NCI-H69 (cell line): ENCODE measurements at regions not wholly inside any gene's neighbourhood (a gene's known extent, or its start where the extent isn't known, plus 50 kb on each side); places are given as distances from the start of the nearest gene placed in this dataset.

Experiments used
- DNase-seq: peaks from one replicate; lab custom pipeline; 2025; lab: John Stamatoyannopoulos, UW

GRCh38 chr4:181672751-181673150 lies 570.5 kb upstream of the TENM3 start:
- peak; percentile 45 for DNase-seq

GRCh38 chr4:181674315-181674875 lies 568.8 kb upstream of the TENM3 start:
- no peak for DNase-seq

- DNase-seq, result no peak
These were observed 566.7 kb upstream of the TENM3 start for GRCh38 chr4:181676546-181676945.

- DNase-seq, result no peak
These were observed 566.0 kb upstream of the TENM3 start for GRCh38 chr4:181677201-181677600.

- no peak for DNase-seq
These were observed 565.6 kb upstream of the TENM3 start for GRCh38 chr4:181677621-181678020.

- no peak for DNase-seq
These were observed 563.4 kb upstream of the TENM3 start for GRCh38 chr4:181679754-181680153.

- DNase-seq, result no peak
These were observed 560.7 kb upstream of the TENM3 start for GRCh38 chr4:181682367-181683047.

GRCh38 chr4:181684310-181684709 lies 558.9 kb upstream of the TENM3 start:
- DNase-seq, result no peak

GRCh38 chr4:181685461-181685860 lies 557.7 kb upstream of the TENM3 start:
- DNase-seq, result no peak

- no peak for DNase-seq
These were observed 557.3 kb upstream of the TENM3 start for GRCh38 chr4:181685911-181686310.

- DNase-seq, result no peak
These were observed 556.1 kb upstream of the TENM3 start for GRCh38 chr4:181687116-181687515.

GRCh38 chr4:181688432-181688831 lies 554.8 kb upstream of the TENM3 start:
- peak; percentile 91 for DNase-seq

- DNase-seq, result peak; percentile 62
These were observed 554.3 kb upstream of the TENM3 start for GRCh38 chr4:181688872-181689271.

GRCh38 chr4:181690498-181690897 lies 552.7 kb upstream of the TENM3 start:
- DNase-seq, result no peak

- no peak for DNase-seq
These were observed 550.2 kb upstream of the TENM3 start for GRCh38 chr4:181692965-181693364.

- DNase-seq, result peak; percentile 36
These were observed 549.7 kb upstream of the TENM3 start for GRCh38 chr4:181693517-181693916.

GRCh38 chr4:181698221-181698620 lies 545.0 kb upstream of the TENM3 start:
- DNase-seq, result no peak

GRCh38 chr4:181701214-181701613 lies 542.0 kb upstream of the TENM3 start:
- peak; percentile 54 for DNase-seq

GRCh38 chr4:181701894-181702293 lies 541.3 kb upstream of the TENM3 start:
- peak; percentile 71 for DNase-seq

GRCh38 chr4:181702864-181703495 lies 540.2 kb upstream of the TENM3 start:
- peak; percentile 81 for DNase-seq

- no peak for DNase-seq
These were observed 533.1 kb upstream of the TENM3 start for GRCh38 chr4:181710143-181710542.

- no peak for DNase-seq
These were observed 531.8 kb upstream of the TENM3 start for GRCh38 chr4:181711387-181711786.

GRCh38 chr4:181728305-181728966 lies 514.8 kb upstream of the TENM3 start:
- DNase-seq, result no peak
